H1 (cell line): ENCODE measurements at regions not wholly inside any gene's neighbourhood (a gene's known extent, or its start where the extent isn't known, plus 50 kb on each side); places are given as distances from the start of the nearest gene placed in this dataset.
"Not testable (repeated sequence)": the region's sequence is repeated elsewhere in the genome, so short reads cannot be mapped to it uniquely, and the experiment has no call there.

Source experiments
- CTCF ChIA-PET: fragments of 300-600 bp; sonication (Branson Sonifier 250); formaldehyde crosslinking; loops from one replicate; lab custom pipeline; 2021; ENCODE audit not compliant: partially characterized antibody; lab: Charles Lee
- POLR2A ChIA-PET: fragments of 300-600 bp; sonication (Branson Sonifier 250); formaldehyde crosslinking; loops from one replicate; lab custom pipeline; 2021; ENCODE audit warnings: inconsistent platforms; ENCODE audit not compliant: partially characterized antibody; lab: Charles Lee
- DNase-seq, 2 experiments: peaks; one replicate each; pipeline versions ENCODE4 v3.0.0 to v3.0.0-alpha.2; 2010 to 2022; ENCODE audit warnings: low spot score in 2 of 2, low read depth in 1 of 2, mixed read lengths in 1 of 2
- FAIRE-seq: peaks from 2 replicates; lab custom pipeline; 2011; peaks lifted over from hg19 to GRCh38; lab: Jason Lieb, UNC
- H2AFZ ChIP-seq: 2 replicates; pipeline ENCODE4 v1.8.1; 2012; ENCODE audit warnings: low read length, inconsistent platforms
- H2AK5ac ChIP-seq: 2 replicates; pipeline ENCODE4 v1.6.1; 2013; ENCODE audit warnings: low read depth, low read length
- H2BK120ac ChIP-seq: replicated peaks from 2 replicates; pipeline ENCODE3; 2013; ENCODE audit warnings: low read depth, low read length, inconsistent platforms
- H2BK12ac ChIP-seq: 2 replicates; pipeline ENCODE4 v1.6.1; 2013; ENCODE audit warnings: low read depth, low read length
- H2BK15ac ChIP-seq: 2 replicates; pipeline ENCODE4 v1.6.1; 2013; ENCODE audit warnings: low read length
- H2BK20ac ChIP-seq: 2 replicates; pipeline ENCODE4 v1.6.1; 2013; ENCODE audit warnings: low read length
- H2BK5ac ChIP-seq: 2 replicates; pipeline ENCODE4 v1.6.1; 2013; ENCODE audit warnings: low read depth, low read length
- H3K14ac ChIP-seq: 2 replicates; pipeline ENCODE4 v1.6.1; 2013; ENCODE audit warnings: inconsistent platforms; ENCODE audit not compliant: insufficient read length
- H3K18ac ChIP-seq: 2 replicates; pipeline ENCODE4 v1.6.1; 2013; ENCODE audit warnings: low read length; ENCODE audit errors: extremely low read depth
- H3K23ac ChIP-seq: 2 replicates; pipeline ENCODE4 v1.6.1; 2013; ENCODE audit warnings: inconsistent platforms; ENCODE audit not compliant: insufficient read length
- H3K23me2 ChIP-seq: 2 replicates; pipeline ENCODE4 v1.6.1; 2013; ENCODE audit warnings: low read depth, low read length
- H3K27ac ChIP-seq: 2 replicates; pipeline ENCODE4 v1.6.1; 2011; ENCODE audit warnings: low read depth, low read length, inconsistent platforms
- H3K27me3 ChIP-seq, 4 experiments: replicated peaks in 1 of 4; 1 replicate in 1 of 4; 2 replicates in 3 of 4; pipeline versions ENCODE4 v1.6.1 to v1.8.1; 2011 to 2013; ENCODE audit warnings: low read length in 3 of 4, mild to moderate bottlenecking in 3 of 4, inconsistent platforms in 2 of 4, mixed read lengths in 2 of 4, moderate library complexity in 1 of 4; ENCODE audit not compliant: control insufficient read depth in 3 of 4, insufficient read depth in 3 of 4; ENCODE audit errors: extremely low read depth in 1 of 4
- H3K36me3 ChIP-seq, 4 experiments: 2 replicates each; pipeline versions ENCODE4 v1.6.1 to v1.8.1; 2011 to 2013; ENCODE audit warnings: mild to moderate bottlenecking in 4 of 4, low read length in 3 of 4, moderate library complexity in 2 of 4, control low read depth in 1 of 4, inconsistent platforms in 1 of 4; ENCODE audit not compliant: insufficient read depth in 4 of 4, control insufficient read depth in 2 of 4
- H3K4ac ChIP-seq: replicated peaks from 2 replicates; pipeline ENCODE3; 2013; ENCODE audit warnings: low read length, low read depth, mixed read lengths, inconsistent platforms; ENCODE audit not compliant: insufficient read length
- H3K4me1 ChIP-seq, 4 experiments: replicated peaks in 1 of 4; 1 replicate in 1 of 4; 2 replicates in 3 of 4; pipeline versions ENCODE4 v1.6.1 to v1.8.1; 2011 to 2013; ENCODE audit warnings: low read length in 3 of 4, inconsistent platforms in 2 of 4, mixed read lengths in 1 of 4; ENCODE audit not compliant: insufficient read depth in 4 of 4, control insufficient read depth in 3 of 4
- H3K4me2 ChIP-seq, 2 experiments: 2 replicates each; pipeline versions ENCODE4 v1.6.1 to v1.8.1; 2011 to 2013; ENCODE audit warnings: low read depth in 2 of 2, low read length in 2 of 2, control low read depth in 1 of 2, inconsistent platforms in 1 of 2, mild to moderate bottlenecking in 1 of 2; ENCODE audit not compliant: insufficient read depth in 1 of 2
- H3K4me3 ChIP-seq, 4 experiments: fragments of 200-600, 300-600 bp in 1 of 4; sonication (generic), shearing (Covaris generic), sonication (Bioruptor Twin) in 1 of 4; 2 replicates each; pipeline versions ENCODE4 v1.5.1 to v1.8.1; 2011 to 2016; ENCODE audit warnings: low read length in 4 of 4, low read depth in 3 of 4, control low read depth in 2 of 4, inconsistent platforms in 2 of 4, mild to moderate bottlenecking in 2 of 4, mixed read lengths in 1 of 4, moderate library complexity in 1 of 4; ENCODE audit not compliant: insufficient read depth in 2 of 4; ENCODE audit errors: extremely low read depth in 1 of 4
- H3K56ac ChIP-seq: replicated peaks from 2 replicates; pipeline ENCODE3; 2013; ENCODE audit warnings: low read depth, mild to moderate bottlenecking, mixed read lengths, low read length, inconsistent platforms; ENCODE audit not compliant: insufficient read length
- H3K79me1 ChIP-seq: 2 replicates; pipeline ENCODE4 v1.6.1; 2013; ENCODE audit warnings: low read depth, low read length, control low read depth
- H3K79me2 ChIP-seq, 2 experiments: 2 replicates each; pipeline versions ENCODE4 v1.6.1 to v1.8.1; 2012 to 2013; ENCODE audit warnings: low read length in 2 of 2, mild to moderate bottlenecking in 2 of 2, inconsistent platforms in 1 of 2; ENCODE audit not compliant: insufficient read depth in 2 of 2, control insufficient read depth in 1 of 2
- H3K9ac ChIP-seq, 4 experiments: replicated peaks in 1 of 4; 1 replicate in 1 of 4; 2 replicates in 3 of 4; pipeline versions ENCODE4 v1.6.1 to v1.8.1; 2011 to 2013; ENCODE audit warnings: low read depth in 3 of 4, low read length in 3 of 4, control low read depth in 2 of 4, mild to moderate bottlenecking in 2 of 4, moderate library complexity in 2 of 4, inconsistent platforms in 1 of 4; ENCODE audit errors: extremely low read depth in 1 of 4
- H3K9me3 ChIP-seq, 2 experiments: 2 replicates each; pipeline versions ENCODE4 v1.6.1 to v1.8.1; 2012 to 2013; ENCODE audit warnings: mild to moderate bottlenecking in 2 of 2, moderate library complexity in 2 of 2, control low read depth in 1 of 2, inconsistent platforms in 1 of 2, low read depth in 1 of 2, low read length in 1 of 2, mixed read lengths in 1 of 2; ENCODE audit not compliant: insufficient read depth in 2 of 2
- H4K20me1 ChIP-seq, 2 experiments: replicated peaks in 1 of 2; 2 replicates each; pipeline versions ENCODE3 to v1.8.1; 2011 to 2013; ENCODE audit warnings: inconsistent platforms in 2 of 2, low read length in 2 of 2, mild to moderate bottlenecking in 1 of 2; ENCODE audit not compliant: insufficient read depth in 2 of 2, control insufficient read depth in 1 of 2
- H4K5ac ChIP-seq: 2 replicates; pipeline ENCODE4 v1.6.1; 2013; ENCODE audit warnings: low read length, low read depth, mixed read lengths, inconsistent platforms; ENCODE audit not compliant: insufficient read length
- H4K8ac ChIP-seq: 2 replicates; pipeline ENCODE4 v1.8.0; 2013; ENCODE audit warnings: mild to moderate bottlenecking, moderate library complexity, low read length, inconsistent platforms; ENCODE audit not compliant: insufficient read depth; ENCODE audit errors: extremely low read depth
- H4K91ac ChIP-seq: replicated peaks from 2 replicates; pipeline ENCODE3; 2013; ENCODE audit warnings: low read length, mixed read lengths, inconsistent platforms; ENCODE audit not compliant: insufficient read length
- CTBP2 ChIP-seq: IDR thresholded peaks from 2 replicates; pipeline ENCODE4 v1.7.0; 2011; ENCODE audit warnings: borderline replicate concordance, mild to moderate bottlenecking, moderate library complexity, mixed read lengths, low read length; ENCODE audit not compliant: insufficient read depth, insufficient read length
- KDM5A ChIP-seq: fragments of 200-600 bp; IDR thresholded peaks from 2 replicates; pipeline ENCODE4 v1.7.1; 2012; ENCODE audit warnings: mild to moderate bottlenecking, low read length, inconsistent platforms, mixed read lengths
- MAFK ChIP-seq: IDR thresholded peaks from 2 replicates; pipeline ENCODE4 v1.6.1; 2012; ENCODE audit warnings: low read depth, mild to moderate bottlenecking, improper control_type of control experiment, low read length
- TAF1 ChIP-seq: IDR thresholded peaks from 2 replicates; pipeline ENCODE4 v1.6.1; 2011; ENCODE audit warnings: mild to moderate bottlenecking, low read depth, low read length
- TAF7 ChIP-seq: optimal IDR thresholded peaks from 2 replicates; pipeline ENCODE3; 2011; ENCODE audit warnings: low read depth, mild to moderate bottlenecking, inconsistent platforms, low read length, moderate library complexity, borderline replicate concordance
- WGBS, 2 experiments: shearing (Covaris generic) in 1 of 2; methylation state at CpG; one replicate each; pipeline versions ENCODE4 v1.1.6 to v1.1.7; 2013 to 2015; ENCODE audit warnings: low lambda C conversion rate in 2 of 2, mixed read lengths in 2 of 2, inconsistent platforms in 1 of 2, low coverage in 1 of 2, missing lambda C conversion rate in 1 of 2; ENCODE audit not compliant: insufficient replicate concordance in 2 of 2, insufficient coverage in 1 of 2, insufficient read length in 1 of 2; ENCODE audit errors: extremely low coverage in 1 of 2, missing lambda C conversion rate in 1 of 2; 5-methylcytosine and 5-hydroxymethylcytosine counted together

DNA sequence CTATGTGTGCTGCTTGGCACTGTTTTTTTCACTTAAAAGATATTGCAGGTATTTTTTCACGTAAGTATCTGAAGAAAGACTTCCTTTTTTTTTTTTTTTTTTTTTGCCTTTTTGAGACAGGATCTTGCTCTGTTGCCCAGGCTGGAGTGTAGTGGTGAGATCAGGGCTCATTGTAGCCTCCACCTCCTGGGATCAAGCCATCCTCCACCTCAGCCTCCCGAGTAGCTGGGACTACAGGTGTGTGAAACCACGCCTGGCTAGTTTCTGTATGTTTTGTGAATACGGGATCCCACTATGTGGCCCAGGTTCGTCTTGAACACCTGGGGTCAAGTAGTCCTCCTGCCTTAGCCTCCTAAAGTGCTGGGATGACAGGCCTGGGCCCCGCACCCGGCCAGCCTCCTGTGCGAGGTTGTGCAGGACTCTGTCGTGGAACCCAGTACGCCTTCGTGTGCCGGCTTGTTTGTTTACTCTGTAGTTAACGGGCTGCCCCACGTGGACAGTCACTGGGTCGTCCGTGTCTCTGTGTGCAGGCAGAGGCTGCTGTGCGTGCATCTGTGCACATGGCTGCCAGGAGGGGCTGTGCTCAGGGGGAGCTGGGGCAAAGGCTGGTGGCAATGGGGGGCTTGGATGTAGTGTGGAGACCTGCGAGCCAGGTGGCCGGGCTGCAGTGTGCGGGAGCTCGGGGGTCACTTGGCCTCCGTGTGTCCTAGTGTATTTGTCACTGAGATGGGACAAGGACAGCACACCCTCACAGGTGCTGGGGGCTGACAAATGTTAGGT lies 179.5 kb downstream of the ADRA2C start (continued):
- TF ChIP-seq MAFK (no peak), CTBP2 (no peak), KDM5A (no peak), TAF1 (no peak), TAF7 (no peak)

DNA sequence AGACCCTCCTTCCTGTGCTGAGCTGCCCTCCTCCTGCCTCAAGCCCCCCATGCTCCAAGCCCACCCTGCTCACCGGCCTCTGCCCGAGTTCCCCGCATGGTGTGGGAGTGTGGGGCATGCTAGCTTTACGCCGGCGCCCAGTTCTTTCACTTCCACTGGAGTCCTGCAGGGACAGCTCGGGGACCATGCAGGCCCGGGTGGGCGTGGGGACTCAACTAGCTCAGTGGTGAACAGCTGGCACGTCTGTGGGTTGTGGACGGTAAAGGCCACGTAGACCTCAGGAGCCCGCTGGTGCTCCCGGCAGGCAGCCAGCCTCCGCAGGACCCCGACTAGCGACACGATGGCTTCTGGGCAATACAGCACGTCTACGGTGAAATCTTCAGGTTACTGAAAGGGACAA lies 180.4 kb downstream of the ADRA2C start:
- 91% methylated on average over 13 of the region's 20 CpGs; no CpG with 5 or more reads in 1 of the 2 experiments for WGBS, 2 experiments
- H3K27me3 ChIP-seq, H3K79me1 ChIP-seq, FAIRE-seq, H2AK5ac ChIP-seq, H3K23me2 ChIP-seq, H3K4ac ChIP-seq, DNase-seq, H4K91ac ChIP-seq, H2BK5ac ChIP-seq, H2BK12ac ChIP-seq, H3K4me3 ChIP-seq, H3K4me2 ChIP-seq, H4K5ac ChIP-seq, H2AFZ ChIP-seq, H3K56ac ChIP-seq, H3K18ac ChIP-seq, H2BK15ac ChIP-seq, H3K9me3 ChIP-seq, H2BK20ac ChIP-seq, H2BK120ac ChIP-seq, H3K79me2 ChIP-seq, H3K14ac ChIP-seq, H3K9ac ChIP-seq, H4K8ac ChIP-seq, H3K4me1 ChIP-seq, H3K27ac ChIP-seq, H3K36me3 ChIP-seq, H3K23ac ChIP-seq, H4K20me1 ChIP-seq: not testable (repeated sequence)
- POLR2A ChIA-PET = interaction anchor here (1.2 kb wide), 1 partner anchor 8 kb away, joined by 3 read pairs; no protein-coding TSS in a partner anchor
- CTCF ChIA-PET = interaction anchor here (0.6 to 1.2 kb wide), 6 partner anchors 53 to 909 kb away, joined by 3 to 4 read pairs (median 3); no protein-coding TSS in a partner anchor
